ENCODE measurements at regions not wholly inside any gene's neighbourhood (a gene's known extent, or its start where the extent isn't known, plus 50 kb on each side); places are given as distances from the start of the nearest gene placed in this dataset.
A peak's percentile ranks its signal among the peaks of the same experiment; 100 is the strongest.

DNA sequence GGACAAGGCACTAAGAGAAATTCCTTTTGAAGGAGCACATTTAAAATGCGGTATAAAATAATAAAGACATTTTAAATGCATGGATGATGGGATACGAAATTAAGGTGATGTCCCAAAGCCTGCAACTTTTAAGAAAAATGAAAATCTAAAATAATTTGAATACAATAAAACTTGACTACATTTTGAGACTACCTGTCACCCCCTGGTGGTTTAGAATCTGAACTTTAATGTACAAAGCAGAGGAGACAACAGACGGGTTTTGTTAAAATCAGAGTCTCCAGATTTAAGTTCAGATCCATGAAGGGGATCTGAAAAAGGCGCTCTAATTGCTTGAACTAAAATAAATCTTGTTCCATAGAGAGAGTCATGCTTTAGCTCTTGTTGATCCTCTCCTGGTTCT lies 1129.3 kb upstream of the PCDH20 start:
- TF ChIP-seq ZNF274 (IDR thresholded peaks at IDR 0.05; ENCODE audit: low read depth, low read length) (no peak), EZH2 (IDR thresholded peaks at IDR 0.05) (no peak), FOSL1 (IDR thresholded peaks at IDR 0.05; ENCODE audit: low read depth) (no peak), CTCF (IDR thresholded peaks at IDR 0.05 in 2 of 3, conservative IDR thresholded peaks at IDR 0.05 in 1 of 3; ENCODE audit: borderline replicate concordance in 1 of 3, insufficient read depth in 1 of 3, low read depth in 2 of 3, low read length in 2 of 3) (peak in 2 of 3 experiments; percentile 17 to 40; a peak in 3 of 6 replicates)

All from HCT116 (cell line).